Stimulated activated memory B cell treated with anti-CD40 and anti-IgM and Interleukin-4, amounts not matched to agents 10 μg/mL and 1 μg/mL and 100 μg/mL, for 72 hours (primary cell): ENCODE measurements at regions not wholly inside any gene's neighbourhood (a gene's known extent, or its start where the extent isn't known, plus 50 kb on each side); places are given as distances from the start of the nearest gene placed in this dataset.
"Not testable (repeated sequence)": the region's sequence is repeated elsewhere in the genome, so short reads cannot be mapped to it uniquely, and the experiment has no call there.

Source experiments
- ATAC-seq: fragments of 150-1000 bp; cut with Tn5 transposase; 2 replicates; pipeline ENCODE4 v1.10.0; 2021
- H3K27ac Mint-ChIP-seq: one replicate; pipeline ENCODE4 v1.8.0; 2022; ENCODE audit warnings: mild to moderate bottlenecking, mixed read lengths
- H3K27me3 Mint-ChIP-seq: one replicate; pipeline ENCODE4 v1.8.0; 2022; ENCODE audit warnings: mixed read lengths
- H3K36me3 Mint-ChIP-seq: one replicate; pipeline ENCODE4 v1.8.0; 2022; ENCODE audit warnings: mixed read lengths
- H3K4me1 Mint-ChIP-seq: one replicate; pipeline ENCODE4 v1.8.0; 2022; ENCODE audit warnings: mixed read lengths
- H3K4me3 Mint-ChIP-seq: one replicate; pipeline ENCODE4 v1.8.0; 2022; ENCODE audit warnings: mild to moderate bottlenecking, moderate library complexity, mixed read lengths
- H3K9me3 Mint-ChIP-seq: one replicate; pipeline ENCODE4 v1.8.0; 2022; ENCODE audit warnings: mixed read lengths

GRCh38 chr6:110543106-110543505 is 66.7 kb upstream of the SLC22A16 start:
- peaks cover 19% of the 10 kb centered on the region for H3K27me3 Mint-ChIP-seq
- H3K27ac Mint-ChIP-seq, result peak overlapping the region; percentile 8
- H3K36me3 Mint-ChIP-seq, result peaks cover 4% of the 10 kb centered on the region
- H3K4me1 Mint-ChIP-seq, result peaks cover 41% of the 10 kb centered on the region
- no peak for ATAC-seq
- H3K4me3 Mint-ChIP-seq, result no peak overlapping the region
- peaks cover 11% of the 10 kb centered on the region for H3K9me3 Mint-ChIP-seq

- ATAC-seq, result no peak
- Mint-ChIP-seq H3K9me3 (peaks cover 11% of the 10 kb centered on the region), H3K4me3 (no peak overlapping the region), H3K36me3 (peaks cover 4% of the 10 kb centered on the region), H3K27me3 (peaks cover 19% of the 10 kb centered on the region), H3K4me1 (peaks cover 47% of the 10 kb centered on the region), H3K27ac (no peak overlapping the region)
These were observed 66.1 kb upstream of the SLC22A16 start for GRCh38 chr6:110542311-110543024.

GRCh38 chr6:110541701-110542309 is 65.4 kb upstream of the SLC22A16 start:
- Mint-ChIP-seq H3K36me3 (peaks cover 4% of the 10 kb centered on the region), H3K27me3 (peaks cover 16% of the 10 kb centered on the region), H3K9me3 (peaks cover 11% of the 10 kb centered on the region), H3K4me3 (no peak overlapping the region), H3K27ac (no peak overlapping the region), H3K4me1 (peaks cover 54% of the 10 kb centered on the region)
- no peak for ATAC-seq

- H3K4me3 Mint-ChIP-seq, H3K27me3 Mint-ChIP-seq, H3K9me3 Mint-ChIP-seq, ATAC-seq, H3K36me3 Mint-ChIP-seq: not testable (repeated sequence)
- Mint-ChIP-seq H3K27ac (peak overlapping the region; percentile 20), H3K4me1 (peaks cover 53% of the 10 kb centered on the region)
These were observed 63.0 kb upstream of the SLC22A16 start for GRCh38 chr6:110539277-110540019.

GRCh38 chr6:110538416-110539160 is 62.2 kb upstream of the SLC22A16 start:
- Mint-ChIP-seq H3K27ac (peak overlapping the region; percentile 69), H3K27me3 (no peaks in the 10 kb centered on the region), H3K4me1 (peaks cover 44% of the 10 kb centered on the region), H3K9me3 (peaks cover 5% of the 10 kb centered on the region), H3K4me3 (no peak overlapping the region), H3K36me3 (no peaks in the 10 kb centered on the region)
- ATAC-seq, result no peak

GRCh38 chr6:110537208-110538123 is 61.1 kb upstream of the SLC22A16 start:
- Mint-ChIP-seq H3K27ac (peak overlapping the region; percentile 69), H3K27me3 (no peaks in the 10 kb centered on the region), H3K9me3 (peaks cover 5% of the 10 kb centered on the region), H3K4me1 (peaks cover 37% of the 10 kb centered on the region), H3K4me3 (no peak overlapping the region), H3K36me3 (no peaks in the 10 kb centered on the region)
- ATAC-seq, result peak; percentile 76

- peaks cover 5% of the 10 kb centered on the region for H3K9me3 Mint-ChIP-seq
- no peaks in the 10 kb centered on the region for H3K27me3 Mint-ChIP-seq
- ATAC-seq, result no peak
- no peak overlapping the region for H3K4me3 Mint-ChIP-seq
- peaks cover 42% of the 10 kb centered on the region for H3K4me1 Mint-ChIP-seq
- no peaks in the 10 kb centered on the region for H3K36me3 Mint-ChIP-seq
- no peak overlapping the region for H3K27ac Mint-ChIP-seq
These were observed 58.5 kb upstream of the SLC22A16 start for GRCh38 chr6:110534731-110535492.

- peak overlapping the region; percentile 3 for H3K27ac Mint-ChIP-seq
- H3K27me3 Mint-ChIP-seq, result no peaks in the 10 kb centered on the region
- no peak for ATAC-seq
- no peaks in the 10 kb centered on the region for H3K36me3 Mint-ChIP-seq
- no peak overlapping the region for H3K4me3 Mint-ChIP-seq
- H3K9me3 Mint-ChIP-seq, result peaks cover 5% of the 10 kb centered on the region
- peaks cover 38% of the 10 kb centered on the region for H3K4me1 Mint-ChIP-seq
These were observed 56.0 kb upstream of the SLC22A16 start for GRCh38 chr6:110532431-110532830.

GRCh38 chr6:110530671-110531070 is 54.3 kb upstream of the SLC22A16 start:
- no peaks in the 10 kb centered on the region for H3K36me3 Mint-ChIP-seq
- H3K27ac Mint-ChIP-seq, result no peak overlapping the region
- H3K9me3 Mint-ChIP-seq, result peaks cover 5% of the 10 kb centered on the region
- no peak overlapping the region for H3K4me3 Mint-ChIP-seq
- no peak for ATAC-seq
- peaks cover 23% of the 10 kb centered on the region for H3K4me1 Mint-ChIP-seq
- no peaks in the 10 kb centered on the region for H3K27me3 Mint-ChIP-seq

- Mint-ChIP-seq H3K9me3 (peaks cover 2% of the 10 kb centered on the region), H3K36me3 (no peaks in the 10 kb centered on the region), H3K4me1 (peaks cover 23% of the 10 kb centered on the region), H3K4me3 (no peak overlapping the region), H3K27ac (peak overlapping the region; percentile 31), H3K27me3 (no peaks in the 10 kb centered on the region)
- no peak for ATAC-seq
These were observed 53.5 kb upstream of the SLC22A16 start for GRCh38 chr6:110529907-110530306.

- no peak for ATAC-seq
- Mint-ChIP-seq H3K36me3 (no peaks in the 10 kb centered on the region), H3K4me1 (peaks cover 23% of the 10 kb centered on the region), H3K4me3 (no peak overlapping the region), H3K9me3 (no peaks in the 10 kb centered on the region), H3K27me3 (no peaks in the 10 kb centered on the region), H3K27ac (peak overlapping the region; percentile 31)
These were observed 52.9 kb upstream of the SLC22A16 start for GRCh38 chr6:110529355-110529754.

GRCh38 chr6:110528930-110529325 is 52.5 kb upstream of the SLC22A16 start:
- Mint-ChIP-seq H3K4me3 (no peak overlapping the region), H3K9me3 (no peaks in the 10 kb centered on the region), H3K27me3 (no peaks in the 10 kb centered on the region), H3K27ac (no peak overlapping the region), H3K36me3 (no peaks in the 10 kb centered on the region), H3K4me1 (peaks cover 23% of the 10 kb centered on the region)
- no peak for ATAC-seq

- H3K27ac Mint-ChIP-seq, result no peak overlapping the region
- H3K4me1 Mint-ChIP-seq, result peaks cover 23% of the 10 kb centered on the region
- no peaks in the 10 kb centered on the region for H3K27me3 Mint-ChIP-seq
- no peak overlapping the region for H3K4me3 Mint-ChIP-seq
- no peaks in the 10 kb centered on the region for H3K9me3 Mint-ChIP-seq
- ATAC-seq, result peak; percentile 71
- no peaks in the 10 kb centered on the region for H3K36me3 Mint-ChIP-seq
These were observed 51.9 kb upstream of the SLC22A16 start for GRCh38 chr6:110528101-110528929.
